CD14-positive monocyte (primary cell): ENCODE measurements at regions not wholly inside any gene's neighbourhood (a gene's known extent, or its start where the extent isn't known, plus 50 kb on each side); places are given as distances from the start of the nearest gene placed in this dataset.

ENCODE experiments used
- DNase-seq, 3 donors: peaks; one replicate each; pipeline ENCODE4 v3.0.0-alpha.2; 2011 to 2022
- H2AFZ ChIP-seq: 2 replicates; pipeline ENCODE4 v1.6.0; 2012; ENCODE audit warnings: mild to moderate bottlenecking, low read depth, low read length, inconsistent platforms; ENCODE audit not compliant: insufficient read depth, poor library complexity, severe bottlenecking
- H3K27ac ChIP-seq, 2 donors: 1 replicate in 1 of 2; 2 replicates in 1 of 2; pipeline ENCODE4 v1.5.1; 2012 to 2013; ENCODE audit warnings: low read length in 2 of 2, control low read depth in 1 of 2, inconsistent platforms in 1 of 2, low read depth in 1 of 2, mild to moderate bottlenecking in 1 of 2
- H3K27me3 ChIP-seq, 2 donors: one replicate each; pipeline versions ENCODE4 v1.6.0 to v1.6.1; 2011 to 2013; ENCODE audit warnings: low read length in 2 of 2; ENCODE audit not compliant: control insufficient read depth in 2 of 2, insufficient read depth in 2 of 2
- H3K36me3 ChIP-seq, 2 donors: replicated peaks in 1 of 2; 1 replicate in 1 of 2; 2 replicates in 1 of 2; pipeline versions ENCODE4 v1.5.1 to v1.6.1; 2012 to 2013; ENCODE audit warnings: low read length in 2 of 2, control low read depth in 1 of 2, inconsistent platforms in 1 of 2, mild to moderate bottlenecking in 1 of 2; ENCODE audit not compliant: insufficient read depth in 2 of 2, control insufficient read depth in 1 of 2
- H3K4me1 ChIP-seq, 2 donors: 1 replicate in 1 of 2; 2 replicates in 1 of 2; pipeline versions ENCODE4 v1.5.1 to v1.6.1; 2012 to 2013; ENCODE audit warnings: low read length in 2 of 2, control low read depth in 1 of 2, inconsistent platforms in 1 of 2, mild to moderate bottlenecking in 1 of 2, moderate library complexity in 1 of 2; ENCODE audit not compliant: insufficient read depth in 2 of 2, control insufficient read depth in 1 of 2
- H3K4me2 ChIP-seq: replicated peaks from 2 replicates; pipeline ENCODE3; 2012; ENCODE audit warnings: low read length, moderate library complexity, mild to moderate bottlenecking; ENCODE audit not compliant: poor library complexity, severe bottlenecking; ENCODE audit errors: extremely low read depth
- H3K4me3 ChIP-seq, 3 experiments: fragments of 200-600 bp in 1 of 3; sonication (generic) in 1 of 3; replicated peaks in 1 of 3; 1 replicate in 2 of 3; 2 replicates in 1 of 3; pipeline ENCODE4 v1.5.1; 2011 to 2013; ENCODE audit warnings: low read length in 3 of 3, mild to moderate bottlenecking in 3 of 3, control low read depth in 2 of 3, low read depth in 2 of 3, inconsistent platforms in 1 of 3, moderate library complexity in 1 of 3
- H3K79me2 ChIP-seq: 2 replicates; pipeline ENCODE4 v1.6.0; 2012; ENCODE audit warnings: mild to moderate bottlenecking, control low read depth, inconsistent platforms, low read length, moderate library complexity; ENCODE audit not compliant: insufficient read depth
- H3K9ac ChIP-seq: 2 replicates; pipeline ENCODE4 v1.6.0; 2017; ENCODE audit warnings: low read length, mild to moderate bottlenecking; ENCODE audit not compliant: insufficient read depth, poor library complexity, severe bottlenecking
- H3K9me3 ChIP-seq, 2 donors: replicated peaks in 1 of 2; 1 replicate in 1 of 2; 2 replicates in 1 of 2; pipeline versions ENCODE4 v1.5.1 to v1.6.1; 2012 to 2013; ENCODE audit warnings: low read length in 2 of 2, control low read depth in 1 of 2; ENCODE audit not compliant: control insufficient read depth in 1 of 2, insufficient read depth in 1 of 2
- H4K20me1 ChIP-seq: 2 replicates; pipeline ENCODE4 v1.6.0; 2012; ENCODE audit warnings: mild to moderate bottlenecking, low read length, control low read depth, moderate library complexity; ENCODE audit not compliant: insufficient read depth
- H3K27ac Mint-ChIP-seq, 7 donors: one replicate each; pipeline ENCODE4 v1.8.0; 2020; ENCODE audit warnings: mild to moderate bottlenecking in 7 of 7, mixed read lengths in 7 of 7, moderate library complexity in 6 of 7, inconsistent platforms in 2 of 7
- H3K27me3 Mint-ChIP-seq, 3 donors: one replicate each; pipeline ENCODE4 v1.8.0; 2021 to 2022; ENCODE audit warnings: low read depth in 3 of 3, mild to moderate bottlenecking in 3 of 3, mixed read lengths in 3 of 3, moderate library complexity in 3 of 3, inconsistent platforms in 1 of 3
- H3K36me3 Mint-ChIP-seq, 2 donors: one replicate each; pipeline ENCODE4 v1.8.0; 2020; ENCODE audit warnings: mixed read lengths in 2 of 2, inconsistent platforms in 1 of 2, mild to moderate bottlenecking in 1 of 2
- H3K4me1 Mint-ChIP-seq: one replicate; pipeline ENCODE4 v1.8.0; 2020; ENCODE audit warnings: mild to moderate bottlenecking, mixed read lengths
- H3K4me3 Mint-ChIP-seq, 2 donors: one replicate each; pipeline ENCODE4 v1.8.0; 2020; ENCODE audit warnings: mild to moderate bottlenecking in 2 of 2, mixed read lengths in 2 of 2, moderate library complexity in 1 of 2
- H3K9me3 Mint-ChIP-seq, 7 donors: one replicate each; pipeline ENCODE4 v1.8.0; 2020 to 2022; ENCODE audit warnings: mixed read lengths in 7 of 7, mild to moderate bottlenecking in 6 of 7, moderate library complexity in 6 of 7, inconsistent platforms in 2 of 7
- WGBS: methylation state at CpG from one replicate; pipeline ENCODE4 v1.1.5; 2013; ENCODE audit warnings: missing lambda C conversion rate; ENCODE audit not compliant: insufficient coverage; 5-methylcytosine and 5-hydroxymethylcytosine counted together
- intact Hi-C, 2 donors: fragments of 100-400 bp; cut with micrococcal nuclease; formaldehyde crosslinking; loops; one replicate each; pipeline versions ENCODE4 v1.15.0 to v1.15.1; 2023
- TF ChIP-seq, protein P1 (sequence below): fragments of 200-600 bp; IDR thresholded peaks from one replicate; pipeline ENCODE4 v1.8.0; 2022; ENCODE audit warnings: antibody characterized with exemption, mild to moderate bottlenecking

DNA sequence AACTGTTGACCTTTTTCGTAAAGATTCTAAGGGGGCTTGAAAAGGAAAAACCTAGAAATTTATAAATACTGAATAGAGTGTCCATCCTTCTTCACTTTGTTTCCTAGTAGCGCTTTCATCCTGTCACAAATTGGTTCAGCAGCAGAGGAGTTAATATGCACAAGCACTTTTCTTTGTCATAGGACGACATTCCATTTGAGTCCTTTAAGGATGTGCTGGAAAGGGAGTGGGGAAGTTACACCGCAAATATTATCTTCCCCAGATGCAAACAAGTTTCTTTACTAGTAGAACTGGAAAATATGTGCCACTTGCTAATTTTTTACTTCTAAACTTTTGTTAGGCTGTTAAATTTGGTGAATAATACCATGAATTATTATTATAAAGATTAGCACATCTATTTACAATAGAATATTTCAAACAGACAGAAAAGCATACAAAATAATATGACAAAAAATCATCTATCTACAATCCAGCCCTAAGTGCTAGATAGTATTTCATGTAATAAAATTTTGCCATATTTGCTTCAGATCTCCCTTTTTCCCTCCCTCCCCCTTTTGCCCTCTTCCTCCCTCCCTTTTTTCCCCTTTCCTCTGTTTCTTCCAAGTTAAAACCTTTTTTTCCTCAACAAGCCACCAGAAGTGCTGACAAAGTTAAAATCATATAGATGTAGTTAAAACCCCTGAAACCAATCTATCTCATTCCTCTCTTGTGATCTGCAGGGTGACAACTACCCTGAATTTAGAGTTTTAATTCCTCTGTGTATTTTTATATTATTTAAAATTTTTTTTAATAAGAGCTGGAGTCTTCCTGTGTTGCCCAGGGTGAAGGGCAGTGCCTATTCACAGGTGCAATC, 50.5 kb upstream of the MAP4K3 start:
- Histone ChIP-seq H2AFZ (no peak overlapping the region), H3K4me3 (no peak overlapping the region), H3K36me3 (no peaks in the 10 kb centered on the region), H3K9me3 (no peaks in the 10 kb centered on the region), H3K4me2 (no peak overlapping the region), H3K27ac (peak overlapping the region; percentile 80 to 82), H3K4me1 (peaks cover 42 to 53% of the 10 kb centered on the region in 2 donors), H3K9ac (no peak overlapping the region), H3K79me2 (no peaks in the 10 kb centered on the region), H4K20me1 (no peaks in the 10 kb centered on the region), H3K27me3 (no peaks in the 10 kb centered on the region)
- TF ChIP-seq, protein P1, sequence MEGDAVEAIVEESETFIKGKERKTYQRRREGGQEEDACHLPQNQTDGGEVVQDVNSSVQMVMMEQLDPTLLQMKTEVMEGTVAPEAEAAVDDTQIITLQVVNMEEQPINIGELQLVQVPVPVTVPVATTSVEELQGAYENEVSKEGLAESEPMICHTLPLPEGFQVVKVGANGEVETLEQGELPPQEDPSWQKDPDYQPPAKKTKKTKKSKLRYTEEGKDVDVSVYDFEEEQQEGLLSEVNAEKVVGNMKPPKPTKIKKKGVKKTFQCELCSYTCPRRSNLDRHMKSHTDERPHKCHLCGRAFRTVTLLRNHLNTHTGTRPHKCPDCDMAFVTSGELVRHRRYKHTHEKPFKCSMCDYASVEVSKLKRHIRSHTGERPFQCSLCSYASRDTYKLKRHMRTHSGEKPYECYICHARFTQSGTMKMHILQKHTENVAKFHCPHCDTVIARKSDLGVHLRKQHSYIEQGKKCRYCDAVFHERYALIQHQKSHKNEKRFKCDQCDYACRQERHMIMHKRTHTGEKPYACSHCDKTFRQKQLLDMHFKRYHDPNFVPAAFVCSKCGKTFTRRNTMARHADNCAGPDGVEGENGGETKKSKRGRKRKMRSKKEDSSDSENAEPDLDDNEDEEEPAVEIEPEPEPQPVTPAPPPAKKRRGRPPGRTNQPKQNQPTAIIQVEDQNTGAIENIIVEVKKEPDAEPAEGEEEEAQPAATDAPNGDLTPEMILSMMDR = no peak
- intact Hi-C loops = loop anchor here in 1 of 2 donors (5.0 kb wide), 1 partner anchor 50 kb away; the partner anchor contains the start of gene MAP4K3
- Mint-ChIP-seq H3K36me3 (peaks cover 0 to 2% of the 10 kb centered on the region in 2 donors), H3K4me1 (peaks cover 55% of the 10 kb centered on the region), H3K27me3 (peaks cover 0 to 2% (median 0%) of the 10 kb centered on the region in 3 donors), H3K9me3 (peaks cover 0 to 7% (median 0%) of the 10 kb centered on the region in 7 donors), H3K4me3 (no peak overlapping the region), H3K27ac (peak overlapping the region in 6 of 7 donors; percentile 56 to 96 (median 94))
- no peak for DNase-seq
- no CpG with 5 or more reads among the region's 4 CpGs for WGBS

DNA sequence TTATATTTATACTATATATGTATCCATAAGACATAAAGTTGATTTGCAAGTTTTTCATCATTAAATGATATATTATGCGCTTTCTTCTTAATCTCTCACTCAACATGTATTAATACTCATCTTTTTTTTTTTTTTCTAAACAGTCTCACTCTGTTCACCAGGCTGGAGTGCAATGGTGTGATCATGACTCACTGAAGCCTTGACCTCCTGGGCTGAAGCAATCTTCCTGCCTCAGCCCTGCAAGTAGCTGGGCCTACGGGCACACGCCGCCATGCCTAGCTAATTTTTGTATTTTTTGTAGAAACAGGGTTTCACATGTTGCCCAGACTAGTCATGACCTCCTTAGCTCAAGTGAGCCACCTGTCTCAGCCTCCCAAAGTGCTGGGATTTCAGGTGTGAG, 51.4 kb upstream of the MAP4K3 start:
- H2AFZ ChIP-seq = no peak overlapping the region
- intact Hi-C loops = loop anchor here in 1 of 2 donors (5.0 kb wide), 1 partner anchor 51 kb away; the partner anchor contains the start of gene MAP4K3
- peak overlapping the region; percentile 85 to 96 (median 93) for H3K27ac Mint-ChIP-seq
- DNase-seq = peak; percentile 92 to 96 (median 93)
- peaks cover 34 to 54% of the 10 kb centered on the region in 2 donors for H3K4me1 ChIP-seq
- no peaks in the 10 kb centered on the region for H3K9me3 ChIP-seq
- H3K79me2 ChIP-seq = no peaks in the 10 kb centered on the region
- no peak overlapping the region for H3K4me2 ChIP-seq
- peaks cover 0 to 2% (median 0%) of the 10 kb centered on the region in 3 donors for H3K27me3 Mint-ChIP-seq
- H4K20me1 ChIP-seq = no peaks in the 10 kb centered on the region
- peaks cover 0 to 7% (median 0%) of the 10 kb centered on the region in 7 donors for H3K9me3 Mint-ChIP-seq
- peak overlapping the region; percentile 80 to 82 for H3K27ac ChIP-seq
- no peaks in the 10 kb centered on the region for H3K27me3 ChIP-seq
- H3K4me3 ChIP-seq = no peak overlapping the region
- peaks cover 53% of the 10 kb centered on the region for H3K4me1 Mint-ChIP-seq
- H3K4me3 Mint-ChIP-seq = no peak overlapping the region
- TF ChIP-seq, protein P1 = no peak
- WGBS = no CpG with 5 or more reads among the region's 4 CpGs
- H3K36me3 Mint-ChIP-seq = peaks cover 0 to 2% of the 10 kb centered on the region in 2 donors
- H3K36me3 ChIP-seq = no peaks in the 10 kb centered on the region
- peak overlapping the region; percentile 50 for H3K9ac ChIP-seq
